ENCODE measurements at regions not wholly inside any gene's neighbourhood (a gene's known extent, or its start where the extent isn't known, plus 50 kb on each side); places are given as distances from the start of the nearest gene placed in this dataset.

DNA sequence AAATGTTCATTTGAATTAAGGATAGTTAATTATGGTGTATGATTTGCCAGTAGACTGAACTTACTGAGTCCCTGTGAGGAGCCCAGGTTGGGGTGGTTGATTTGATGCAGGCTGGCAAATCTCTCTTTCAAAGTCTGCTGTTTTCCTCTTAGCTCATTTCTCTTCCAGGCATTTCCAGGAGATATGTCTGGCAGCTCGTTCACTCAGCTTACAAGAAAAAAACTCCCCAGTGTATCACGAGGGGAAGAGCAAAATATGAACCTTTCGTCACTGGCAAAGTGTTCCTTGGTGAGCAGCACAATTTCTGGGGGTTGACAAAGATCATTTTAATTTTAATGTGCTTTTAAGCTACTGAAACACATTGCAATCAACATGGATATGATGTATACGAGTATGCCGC is 244.2 kb downstream of the CBLL2 start:
- TF ChIP-seq, protein P1, sequence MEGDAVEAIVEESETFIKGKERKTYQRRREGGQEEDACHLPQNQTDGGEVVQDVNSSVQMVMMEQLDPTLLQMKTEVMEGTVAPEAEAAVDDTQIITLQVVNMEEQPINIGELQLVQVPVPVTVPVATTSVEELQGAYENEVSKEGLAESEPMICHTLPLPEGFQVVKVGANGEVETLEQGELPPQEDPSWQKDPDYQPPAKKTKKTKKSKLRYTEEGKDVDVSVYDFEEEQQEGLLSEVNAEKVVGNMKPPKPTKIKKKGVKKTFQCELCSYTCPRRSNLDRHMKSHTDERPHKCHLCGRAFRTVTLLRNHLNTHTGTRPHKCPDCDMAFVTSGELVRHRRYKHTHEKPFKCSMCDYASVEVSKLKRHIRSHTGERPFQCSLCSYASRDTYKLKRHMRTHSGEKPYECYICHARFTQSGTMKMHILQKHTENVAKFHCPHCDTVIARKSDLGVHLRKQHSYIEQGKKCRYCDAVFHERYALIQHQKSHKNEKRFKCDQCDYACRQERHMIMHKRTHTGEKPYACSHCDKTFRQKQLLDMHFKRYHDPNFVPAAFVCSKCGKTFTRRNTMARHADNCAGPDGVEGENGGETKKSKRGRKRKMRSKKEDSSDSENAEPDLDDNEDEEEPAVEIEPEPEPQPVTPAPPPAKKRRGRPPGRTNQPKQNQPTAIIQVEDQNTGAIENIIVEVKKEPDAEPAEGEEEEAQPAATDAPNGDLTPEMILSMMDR (IDR thresholded peaks at IDR 0.05) = no peak
- TF ChIP-seq POLR2AphosphoS5 (IDR thresholded peaks at IDR 0.05) (no peak), POLR2A (IDR thresholded peaks at IDR 0.05) (no peak)
